ENCODE measurements at regions not wholly inside any gene's neighbourhood (a gene's known extent, or its start where the extent isn't known, plus 50 kb on each side); places are given as distances from the start of the nearest gene placed in this dataset.

DNA sequence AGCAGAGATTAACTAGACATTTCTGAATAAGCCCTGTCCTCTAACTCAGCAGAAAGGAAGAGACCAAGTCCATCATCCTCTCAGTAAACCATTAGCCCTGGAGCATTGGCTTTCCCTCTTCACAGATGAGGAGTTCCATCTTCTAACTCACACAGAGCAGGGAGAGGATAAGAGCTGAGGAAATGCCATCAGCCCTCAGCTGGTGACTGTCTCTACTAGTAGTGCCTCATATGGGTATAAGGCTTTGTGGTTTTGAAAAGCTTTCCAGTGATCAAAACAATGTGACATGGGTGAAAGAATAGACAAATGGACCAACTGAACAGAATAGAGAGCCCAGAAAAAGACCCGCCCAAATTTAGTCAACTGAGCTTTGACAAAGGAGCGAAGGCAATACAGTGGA, 197.2 kb upstream of the NUDT4 start:
- TF ChIP-seq, protein P1, sequence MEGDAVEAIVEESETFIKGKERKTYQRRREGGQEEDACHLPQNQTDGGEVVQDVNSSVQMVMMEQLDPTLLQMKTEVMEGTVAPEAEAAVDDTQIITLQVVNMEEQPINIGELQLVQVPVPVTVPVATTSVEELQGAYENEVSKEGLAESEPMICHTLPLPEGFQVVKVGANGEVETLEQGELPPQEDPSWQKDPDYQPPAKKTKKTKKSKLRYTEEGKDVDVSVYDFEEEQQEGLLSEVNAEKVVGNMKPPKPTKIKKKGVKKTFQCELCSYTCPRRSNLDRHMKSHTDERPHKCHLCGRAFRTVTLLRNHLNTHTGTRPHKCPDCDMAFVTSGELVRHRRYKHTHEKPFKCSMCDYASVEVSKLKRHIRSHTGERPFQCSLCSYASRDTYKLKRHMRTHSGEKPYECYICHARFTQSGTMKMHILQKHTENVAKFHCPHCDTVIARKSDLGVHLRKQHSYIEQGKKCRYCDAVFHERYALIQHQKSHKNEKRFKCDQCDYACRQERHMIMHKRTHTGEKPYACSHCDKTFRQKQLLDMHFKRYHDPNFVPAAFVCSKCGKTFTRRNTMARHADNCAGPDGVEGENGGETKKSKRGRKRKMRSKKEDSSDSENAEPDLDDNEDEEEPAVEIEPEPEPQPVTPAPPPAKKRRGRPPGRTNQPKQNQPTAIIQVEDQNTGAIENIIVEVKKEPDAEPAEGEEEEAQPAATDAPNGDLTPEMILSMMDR (IDR thresholded peaks at IDR 0.05; ENCODE audit: insufficient read depth in 1 of 2, low read depth in 1 of 2, low read length in 1 of 2, severe bottlenecking in 1 of 2, unreplicated experiment in 1 of 2): no peak
- Histone ChIP-seq H3K4me1 (peaks cover 22% of the 10 kb centered on the region), H3K4me3 (ENCODE audit: low read depth, low read length) (no peak overlapping the region), H3K36me3 (ENCODE audit: control insufficient read depth, insufficient read depth, low read length) (no peaks in the 10 kb centered on the region; the same call in 1 of the 2 replicates), H3K9me3 (peaks cover 6% of the 10 kb centered on the region; the same call in 1 of the 2 replicates), H3K27me3 (replicated peaks; ENCODE audit: control insufficient read depth, insufficient read depth, low read length) (no peaks in the 10 kb centered on the region)
- Mint-ChIP-seq H3K27me3 (ENCODE audit: insufficient read depth, unreplicated experiment) (no peaks in the 10 kb centered on the region), H3K4me3 (ENCODE audit: unreplicated experiment) (no peak overlapping the region), H3K36me3 (ENCODE audit: insufficient read depth, unreplicated experiment) (peaks cover 13% of the 10 kb centered on the region), H3K9me3 (ENCODE audit: unreplicated experiment) (peaks cover 13% of the 10 kb centered on the region), H3K4me1 (ENCODE audit: low read depth, unreplicated experiment) (peaks cover 24% of the 10 kb centered on the region), H3K27ac (ENCODE audit: unreplicated experiment) (no peak overlapping the region)
- intact Hi-C loops (cut with micrococcal nuclease; ENCODE audit: unreplicated experiment): no loop called here
- DNase-seq: no peak
- BruUV-seq (replicated peaks): no TSS peak
- CTCF ChIA-PET: no interaction called here
- POLR2A ChIA-PET: no interaction called here

DNA sequence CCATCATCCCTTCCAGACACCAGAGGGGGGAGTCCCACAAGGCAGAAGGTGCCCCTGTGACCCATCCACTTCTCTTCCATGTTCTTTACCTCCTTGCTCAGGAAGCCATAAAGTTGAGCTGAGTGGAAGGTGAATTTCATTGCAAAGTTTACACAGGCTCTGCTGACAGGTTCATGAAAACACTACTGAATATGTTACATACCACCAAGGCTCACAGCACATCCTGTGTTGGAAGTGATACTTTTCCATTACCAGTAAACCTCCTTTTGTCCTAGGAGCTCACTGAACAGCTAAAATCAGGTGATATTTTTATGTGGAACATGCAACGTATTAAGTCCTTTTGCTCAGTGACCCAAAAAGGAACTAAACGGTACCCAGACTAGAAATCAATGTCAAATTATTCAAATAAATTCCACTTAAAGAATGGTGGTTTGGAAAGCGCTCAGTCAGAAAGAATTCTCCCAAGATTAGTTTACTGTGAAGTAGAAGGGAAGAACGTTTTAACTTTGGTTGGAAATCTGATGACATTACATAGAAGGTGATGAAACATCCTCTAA, 196.2 kb upstream of the NUDT4 start:
- TF ChIP-seq, protein P1 (IDR thresholded peaks at IDR 0.05; ENCODE audit: insufficient read depth in 1 of 2, low read depth in 1 of 2, low read length in 1 of 2, severe bottlenecking in 1 of 2, unreplicated experiment in 1 of 2): no peak
- Histone ChIP-seq H3K4me1 (peaks cover 12% of the 10 kb centered on the region), H3K9me3 (peaks cover 6% of the 10 kb centered on the region; the same call in 1 of the 2 replicates), H3K36me3 (ENCODE audit: control insufficient read depth, insufficient read depth, low read length) (no peaks in the 10 kb centered on the region; the same call in 1 of the 2 replicates), H3K4me3 (ENCODE audit: low read depth, low read length) (no peak overlapping the region), H3K27me3 (replicated peaks; ENCODE audit: control insufficient read depth, insufficient read depth, low read length) (no peaks in the 10 kb centered on the region)
- Mint-ChIP-seq H3K36me3 (ENCODE audit: insufficient read depth, unreplicated experiment) (peaks cover 13% of the 10 kb centered on the region), H3K4me1 (ENCODE audit: low read depth, unreplicated experiment) (peaks cover 22% of the 10 kb centered on the region), H3K27ac (ENCODE audit: unreplicated experiment) (no peak overlapping the region), H3K27me3 (ENCODE audit: insufficient read depth, unreplicated experiment) (no peaks in the 10 kb centered on the region), H3K4me3 (ENCODE audit: unreplicated experiment) (no peak overlapping the region), H3K9me3 (ENCODE audit: unreplicated experiment) (peaks cover 13% of the 10 kb centered on the region)
- CTCF ChIA-PET: no interaction called here
- no peak for DNase-seq
- intact Hi-C loops (cut with micrococcal nuclease; ENCODE audit: unreplicated experiment): no loop called here
- POLR2A ChIA-PET: no interaction called here
- no TSS peak for BruUV-seq (replicated peaks)

DNA sequence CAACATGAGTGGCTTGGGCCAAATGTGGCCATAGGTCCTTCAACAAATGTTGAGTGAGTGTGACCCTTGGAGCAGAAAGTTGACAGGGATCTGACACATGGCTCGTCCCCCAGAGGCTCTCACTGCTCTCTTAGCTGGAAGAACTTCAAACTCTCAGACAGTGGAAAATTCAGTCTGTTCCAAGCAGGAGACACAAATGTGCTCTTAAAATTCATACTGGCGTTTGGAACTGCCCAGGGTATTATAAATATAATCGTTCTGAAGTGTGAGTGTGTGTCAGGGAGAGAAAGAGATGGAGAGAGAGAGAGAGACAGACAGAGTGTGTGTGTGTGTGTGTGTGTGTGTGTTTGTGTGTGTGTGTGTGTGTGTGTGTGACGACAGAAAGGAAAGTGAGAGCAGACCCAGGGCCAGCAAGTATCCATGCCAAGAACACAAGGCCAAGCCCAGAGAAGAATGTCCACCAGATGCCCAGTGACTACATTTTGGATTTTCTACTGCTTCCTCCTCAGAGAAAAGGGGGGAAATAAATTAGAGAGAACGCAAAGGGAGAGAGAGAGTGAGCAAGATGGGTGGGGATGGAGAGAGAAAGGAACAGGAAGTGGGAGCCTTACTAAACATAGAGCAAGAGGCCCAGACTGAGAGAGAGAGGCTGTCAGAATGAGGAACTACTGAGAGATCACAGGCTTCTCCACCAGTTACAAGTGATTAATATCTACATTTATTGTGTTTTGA, 193.6 kb upstream of the NUDT4 start:
- no peaks in the 10 kb centered on the region; the same call in 1 of the 2 replicates for H3K36me3 ChIP-seq (ENCODE audit: control insufficient read depth, insufficient read depth, low read length)
- Mint-ChIP-seq H3K9me3 (ENCODE audit: unreplicated experiment) (peaks cover 10% of the 10 kb centered on the region), H3K27ac (ENCODE audit: unreplicated experiment) (no peak overlapping the region), H3K36me3 (ENCODE audit: insufficient read depth, unreplicated experiment) (no peaks in the 10 kb centered on the region), H3K4me1 (ENCODE audit: low read depth, unreplicated experiment) (peaks cover 4% of the 10 kb centered on the region), H3K27me3 (ENCODE audit: insufficient read depth, unreplicated experiment) (no peaks in the 10 kb centered on the region), H3K4me3 (ENCODE audit: unreplicated experiment) (no peak overlapping the region)
- H3K27me3 ChIP-seq (replicated peaks; ENCODE audit: control insufficient read depth, insufficient read depth, low read length): no peaks in the 10 kb centered on the region
- no TSS peak for BruUV-seq (replicated peaks)
- TF ChIP-seq, protein P1 (IDR thresholded peaks at IDR 0.05; ENCODE audit: insufficient read depth in 1 of 2, low read depth in 1 of 2, low read length in 1 of 2, severe bottlenecking in 1 of 2, unreplicated experiment in 1 of 2): no peak
- POLR2A ChIA-PET: interaction anchor here (0.7 kb wide), 1 partner anchor 69 kb away, joined by 4 read pairs; no protein-coding TSS in a partner anchor
- intact Hi-C loops (cut with micrococcal nuclease; ENCODE audit: unreplicated experiment): no loop called here
- no peaks in the 10 kb centered on the region for H3K9me3 ChIP-seq
- H3K4me1 ChIP-seq: no peaks in the 10 kb centered on the region
- H3K4me3 ChIP-seq (ENCODE audit: low read depth, low read length): no peak overlapping the region
- CTCF ChIA-PET: no interaction called here
- no peak for DNase-seq

Data from Caco-2 (cell line).